SK-N-SH treated with all-trans-retinoic acid at 6 μM for 48 hours (cell line): ENCODE measurements at regions not wholly inside any gene's neighbourhood (a gene's known extent, or its start where the extent isn't known, plus 50 kb on each side); places are given as distances from the start of the nearest gene placed in this dataset.

Experiments
- ATAC-seq: fragments of 200-7000 bp; cut with Tn5 transposase; 3 replicates; pipeline ENCODE4 v1.9.1; 2020; ENCODE audit warnings: mild to moderate bottlenecking, moderate library complexity
- ARNTL ChIP-seq: fragments of 450-650 bp; formaldehyde crosslinking; IDR thresholded peaks from 2 replicates; pipeline ENCODE4 v1.5.0; 2020; ENCODE audit warnings: low read depth, mild to moderate bottlenecking, moderate library complexity, borderline replicate concordance
- BACH2 ChIP-seq: fragments of 250-450 bp; sonication (Bioruptor Pico); IDR thresholded peaks from 2 replicates; pipeline ENCODE4 v1.9.0; 2021; ENCODE audit warnings: mild to moderate bottlenecking, borderline replicate concordance
- CREB5 ChIP-seq: fragments of 250-450 bp; sonication (Bioruptor Pico); IDR thresholded peaks from 2 replicates; pipeline ENCODE4 v1.5.1; 2020; ENCODE audit warnings: low read depth, mild to moderate bottlenecking, moderate library complexity
- ESRRG ChIP-seq: fragments of 250-450 bp; sonication (Bioruptor Pico); IDR thresholded peaks from 2 replicates; pipeline ENCODE4 v1.6.1; 2021; ENCODE audit warnings: mild to moderate bottlenecking
- OSR1 ChIP-seq: fragments of 250-450 bp; sonication (Bioruptor Pico); IDR thresholded peaks from 2 replicates; pipeline ENCODE4 v1.8.0; 2022; ENCODE audit warnings: moderate library complexity, mild to moderate bottlenecking, inconsistent platforms
- PATZ1 ChIP-seq: fragments of 250-450 bp; sonication (Bioruptor Pico); IDR thresholded peaks from 2 replicates; pipeline ENCODE4 v1.8.0; 2020; ENCODE audit warnings: mild to moderate bottlenecking, moderate library complexity, borderline replicate concordance
- POU6F1 ChIP-seq: fragments of 250-450 bp; sonication (Bioruptor Pico); IDR thresholded peaks from 2 replicates; pipeline ENCODE4 v1.8.0; 2021; ENCODE audit warnings: low read depth, mild to moderate bottlenecking, moderate library complexity, borderline replicate concordance
- PPARA ChIP-seq: fragments of 250-450 bp; sonication (Bioruptor Pico); IDR thresholded peaks from 2 replicates; pipeline ENCODE4 v1.5.0; 2020; ENCODE audit warnings: mild to moderate bottlenecking, borderline replicate concordance
- SNAI2 ChIP-seq: fragments of 250-450 bp; sonication (Bioruptor Pico); IDR thresholded peaks from 2 replicates; pipeline ENCODE4 v1.5.0; 2020; ENCODE audit warnings: mild to moderate bottlenecking, moderate library complexity
- TOX ChIP-seq: fragments of 250-450 bp; sonication (Bioruptor Pico); IDR thresholded peaks from 2 replicates; pipeline ENCODE4 v1.8.0; 2021; ENCODE audit warnings: mild to moderate bottlenecking, moderate library complexity, borderline replicate concordance
- ZC3H10 ChIP-seq: fragments of 250-450 bp; sonication (Bioruptor Pico); IDR thresholded peaks from 2 replicates; pipeline ENCODE4 v1.5.1; 2021; ENCODE audit warnings: mild to moderate bottlenecking, moderate library complexity
- ZFP3 ChIP-seq: fragments of 250-450 bp; sonication (Bioruptor Pico); IDR thresholded peaks from 2 replicates; pipeline ENCODE4 v1.5.0; 2020; ENCODE audit warnings: mild to moderate bottlenecking, moderate library complexity
- ZFP30 ChIP-seq: fragments of 450-650 bp; formaldehyde crosslinking; IDR thresholded peaks from 2 replicates; pipeline ENCODE4 v1.5.0; 2022; ENCODE audit warnings: mild to moderate bottlenecking, moderate library complexity
- ZNF565 ChIP-seq: fragments of 450-650 bp; formaldehyde crosslinking; conservative IDR thresholded peaks from 2 replicates; pipeline ENCODE4 v1.5.0; 2020; ENCODE audit warnings: low read depth, mild to moderate bottlenecking, moderate library complexity
- ZNF70 ChIP-seq: fragments of 450-650 bp; formaldehyde crosslinking; IDR thresholded peaks from 2 replicates; pipeline ENCODE4 v1.5.0; 2020; ENCODE audit warnings: mild to moderate bottlenecking, moderate library complexity
- ZNF8 ChIP-seq: fragments of 450-650 bp; formaldehyde crosslinking; IDR thresholded peaks from 2 replicates; pipeline ENCODE4 v1.5.0; 2020; ENCODE audit warnings: mild to moderate bottlenecking, moderate library complexity

- TF ChIP-seq ZNF70 (no peak), ZNF8 (CRISPR knock-in tag) (no peak), ZC3H10 (CRISPR knock-in tag) (no peak), CREB5 (CRISPR knock-in tag) (no peak), BACH2 (CRISPR knock-in tag) (no peak), TOX (CRISPR knock-in tag) (no peak), PATZ1 (CRISPR knock-in tag) (no peak)
Observed at GRCh38 chr9:74304598-74304997, 192.5 kb upstream of the RORB start (continued).

- ATAC-seq, result no peak
- no peak for TF ChIP-seq TOX (CRISPR knock-in tag)
- TF ChIP-seq ZNF565, result no peak
- no peak for TF ChIP-seq BACH2 (CRISPR knock-in tag)
- no peak for TF ChIP-seq POU6F1 (CRISPR knock-in tag)
- no peak for TF ChIP-seq ARNTL (CRISPR knock-in tag)
- no peak for TF ChIP-seq PATZ1 (CRISPR knock-in tag)
- no peak for TF ChIP-seq ZFP30 (CRISPR knock-in tag)
- no peak for TF ChIP-seq ZC3H10 (CRISPR knock-in tag)
- TF ChIP-seq SNAI2 (CRISPR knock-in tag), result no peak
- TF ChIP-seq PPARA, result no peak
- no peak for TF ChIP-seq ZNF8 (CRISPR knock-in tag)
- TF ChIP-seq CREB5 (CRISPR knock-in tag), result no peak
- TF ChIP-seq ZFP3, result no peak
Observed at GRCh38 chr9:74309654-74310053, 187.5 kb upstream of the RORB start.

DNA sequence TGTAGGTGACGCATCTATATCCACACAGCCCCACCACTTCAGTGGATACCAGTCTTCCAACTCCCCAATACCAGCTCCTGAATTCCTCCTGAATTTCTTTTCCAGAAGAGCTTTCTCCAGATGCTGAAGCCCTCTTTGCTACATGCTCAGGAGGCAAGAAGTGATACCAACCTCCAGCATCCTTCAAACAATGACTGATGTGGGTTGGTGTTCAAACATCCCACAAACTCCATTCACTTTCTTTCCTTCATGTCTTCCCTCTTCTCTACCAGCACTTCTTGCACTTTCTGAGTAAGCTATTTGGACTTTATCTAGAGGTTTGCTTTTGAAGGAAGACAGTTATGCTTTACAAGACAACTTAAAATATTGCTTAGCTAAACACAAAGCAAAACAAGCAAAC is 179.9 kb upstream of the RORB start:
- TF ChIP-seq CREB5 (CRISPR knock-in tag) (no peak), ARNTL (CRISPR knock-in tag) (no peak), ESRRG (CRISPR knock-in tag) (no peak), ZNF8 (CRISPR knock-in tag) (no peak), ZNF565 (no peak)
- ATAC-seq, result no peak

GRCh38 chr9:74321396-74321795 is 175.7 kb upstream of the RORB start:
- TF ChIP-seq OSR1 (CRISPR knock-in tag), result no peak
- no peak for ATAC-seq
